Cardiac muscle cell (in vitro differentiated cells and primary cell): ENCODE measurements at regions not wholly inside any gene's neighbourhood (a gene's known extent, or its start where the extent isn't known, plus 50 kb on each side); places are given as distances from the start of the nearest gene placed in this dataset.

Experiments used
- DNase-seq, 2 donors: peaks; one replicate each; pipeline versions ENCODE4 v3.0.0 to v3.0.0-alpha.2; 2010 to 2017; ENCODE audit warnings: low read depth in 1 of 2, low spot score in 1 of 2
- H3K27ac ChIP-seq: fragments of 200-600 bp; sonication (generic); 2 replicates; pipeline ENCODE4 v1.5.1; 2016
- H3K27me3 ChIP-seq: fragments of 200-600 bp; sonication (generic); 2 replicates; pipeline ENCODE4 v1.6.0; 2016; ENCODE audit warnings: control low read depth
- H3K36me3 ChIP-seq: fragments of 200-600 bp; sonication (generic); 2 replicates; pipeline ENCODE4 v1.5.1; 2016; ENCODE audit warnings: control low read depth
- H3K4me1 ChIP-seq: fragments of 200-600 bp; sonication (generic); 2 replicates; pipeline ENCODE4 v1.8.1; 2017; ENCODE audit warnings: low read depth, mild to moderate bottlenecking, mixed run types
- H3K4me3 ChIP-seq: fragments of 200-600 bp; sonication (generic); 2 replicates; pipeline ENCODE4 v1.5.1; 2016; ENCODE audit warnings: mild to moderate bottlenecking
- H3K9me3 ChIP-seq: fragments of 200-600 bp; sonication (generic); 2 replicates; pipeline ENCODE4 v1.5.1; 2017; ENCODE audit warnings: low read depth, mild to moderate bottlenecking, control low read depth
- TF ChIP-seq, protein P1 (sequence below): IDR thresholded peaks from 2 replicates; pipeline ENCODE4 v1.5.1; 2012; ENCODE audit warnings: low read depth, mild to moderate bottlenecking, low read length

DNA sequence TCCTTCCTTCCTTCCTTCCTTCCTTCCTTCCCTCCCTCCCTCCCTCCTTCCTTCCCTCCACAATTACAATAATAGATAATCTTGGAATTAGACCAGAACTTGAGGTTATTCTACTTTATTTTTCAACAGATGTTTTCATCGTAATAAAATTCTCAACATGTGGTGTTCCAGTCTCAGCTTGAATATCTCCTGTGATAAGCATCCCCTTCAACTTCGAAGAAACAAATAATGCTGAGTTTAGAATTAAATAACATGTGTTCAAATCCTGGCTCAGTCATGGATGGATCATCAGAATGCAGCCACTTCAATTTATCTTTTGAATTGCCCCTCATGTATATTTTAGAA, 91.4 kb upstream of the PAPPA start:
- DNase-seq = no peak
- Histone ChIP-seq H3K4me1 (no peaks in the 10 kb centered on the region), H3K9me3 (no peaks in the 10 kb centered on the region), H3K27ac (no peak overlapping the region), H3K36me3 (no peaks in the 10 kb centered on the region), H3K4me3 (no peak overlapping the region), H3K27me3 (no peaks in the 10 kb centered on the region)
- TF ChIP-seq, protein P1, sequence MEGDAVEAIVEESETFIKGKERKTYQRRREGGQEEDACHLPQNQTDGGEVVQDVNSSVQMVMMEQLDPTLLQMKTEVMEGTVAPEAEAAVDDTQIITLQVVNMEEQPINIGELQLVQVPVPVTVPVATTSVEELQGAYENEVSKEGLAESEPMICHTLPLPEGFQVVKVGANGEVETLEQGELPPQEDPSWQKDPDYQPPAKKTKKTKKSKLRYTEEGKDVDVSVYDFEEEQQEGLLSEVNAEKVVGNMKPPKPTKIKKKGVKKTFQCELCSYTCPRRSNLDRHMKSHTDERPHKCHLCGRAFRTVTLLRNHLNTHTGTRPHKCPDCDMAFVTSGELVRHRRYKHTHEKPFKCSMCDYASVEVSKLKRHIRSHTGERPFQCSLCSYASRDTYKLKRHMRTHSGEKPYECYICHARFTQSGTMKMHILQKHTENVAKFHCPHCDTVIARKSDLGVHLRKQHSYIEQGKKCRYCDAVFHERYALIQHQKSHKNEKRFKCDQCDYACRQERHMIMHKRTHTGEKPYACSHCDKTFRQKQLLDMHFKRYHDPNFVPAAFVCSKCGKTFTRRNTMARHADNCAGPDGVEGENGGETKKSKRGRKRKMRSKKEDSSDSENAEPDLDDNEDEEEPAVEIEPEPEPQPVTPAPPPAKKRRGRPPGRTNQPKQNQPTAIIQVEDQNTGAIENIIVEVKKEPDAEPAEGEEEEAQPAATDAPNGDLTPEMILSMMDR = no peak

DNA sequence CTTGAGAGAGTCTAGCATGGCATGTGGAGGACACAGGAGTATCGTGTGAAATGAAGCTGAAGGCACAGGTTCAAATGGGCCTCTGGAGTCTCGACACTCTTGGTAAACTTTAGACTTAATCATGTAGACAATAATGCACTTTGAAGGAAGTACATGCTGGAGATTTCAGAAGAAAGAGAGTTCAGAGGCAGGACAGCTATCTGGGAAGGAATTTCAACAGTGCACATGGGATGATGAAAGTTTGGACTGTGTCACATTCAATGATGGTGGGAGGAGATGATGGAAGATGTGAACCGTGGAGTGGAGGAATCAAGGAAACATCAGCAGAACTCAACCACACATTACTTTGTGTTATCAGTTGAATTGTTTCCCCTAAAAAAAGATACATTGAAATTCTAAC, 88.6 kb upstream of the PAPPA start:
- TF ChIP-seq, protein P1 = no peak
- no peak overlapping the region for H3K4me3 ChIP-seq
- H3K9me3 ChIP-seq = no peaks in the 10 kb centered on the region
- H3K4me1 ChIP-seq = no peaks in the 10 kb centered on the region
- DNase-seq = peak in 1 of 2 donors; percentile 29
- no peaks in the 10 kb centered on the region for H3K27me3 ChIP-seq
- no peak overlapping the region for H3K27ac ChIP-seq
- no peaks in the 10 kb centered on the region for H3K36me3 ChIP-seq

DNA sequence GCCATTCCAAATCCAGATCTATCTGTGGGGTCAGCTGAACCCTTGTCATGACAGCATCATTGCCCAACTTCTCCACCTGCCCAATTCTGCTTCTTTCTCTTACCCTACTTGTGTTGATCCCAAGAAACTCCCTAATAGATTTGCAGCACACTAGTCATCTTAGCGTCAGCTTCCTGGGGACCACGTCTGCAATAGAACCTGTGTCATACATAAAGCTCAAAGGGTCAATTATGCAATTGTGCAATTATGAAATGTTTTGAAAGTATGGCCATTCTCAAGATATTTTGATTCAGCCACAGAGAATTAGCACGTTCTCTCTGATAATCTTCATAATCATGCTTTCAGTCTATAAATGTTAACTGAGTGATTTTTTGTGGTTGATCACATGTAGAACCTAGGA, 87.4 kb upstream of the PAPPA start:
- Histone ChIP-seq H3K4me3 (no peak overlapping the region), H3K9me3 (no peaks in the 10 kb centered on the region)

DNA sequence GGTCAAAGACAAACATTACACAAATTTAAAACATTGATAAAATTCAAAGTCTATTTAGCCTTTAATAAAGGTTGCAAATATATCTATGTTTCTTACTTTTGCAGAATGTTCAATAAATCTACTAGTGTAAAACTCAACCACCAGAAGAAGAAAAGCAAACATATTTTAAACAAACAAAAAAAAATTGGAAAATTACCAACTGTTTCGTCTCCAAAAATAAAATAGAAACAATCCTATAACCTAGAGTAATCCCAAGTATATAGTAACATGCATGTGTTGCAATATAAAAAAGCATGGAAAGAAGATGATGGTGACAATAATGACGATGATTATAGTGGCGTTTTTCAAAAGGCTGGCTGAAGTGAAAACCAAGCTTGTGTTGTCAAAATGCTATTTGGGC, 86.0 kb upstream of the PAPPA start:
- H3K27me3 ChIP-seq = no peaks in the 10 kb centered on the region
- H3K4me3 ChIP-seq = no peak overlapping the region
- H3K9me3 ChIP-seq = no peaks in the 10 kb centered on the region
- DNase-seq = no peak
- H3K4me1 ChIP-seq = no peaks in the 10 kb centered on the region
- H3K27ac ChIP-seq = no peak overlapping the region
- TF ChIP-seq, protein P1 = no peak
- no peaks in the 10 kb centered on the region for H3K36me3 ChIP-seq

More for the DNA sequence above, 87.4 kb upstream of the PAPPA start:
- no peaks in the 10 kb centered on the region for H3K4me1 ChIP-seq
- no peaks in the 10 kb centered on the region for H3K36me3 ChIP-seq
- peak in 1 of 2 donors; percentile 42 for DNase-seq
- no peaks in the 10 kb centered on the region for H3K27me3 ChIP-seq
- H3K27ac ChIP-seq = no peak overlapping the region
- TF ChIP-seq, protein P1 = no peak

DNA sequence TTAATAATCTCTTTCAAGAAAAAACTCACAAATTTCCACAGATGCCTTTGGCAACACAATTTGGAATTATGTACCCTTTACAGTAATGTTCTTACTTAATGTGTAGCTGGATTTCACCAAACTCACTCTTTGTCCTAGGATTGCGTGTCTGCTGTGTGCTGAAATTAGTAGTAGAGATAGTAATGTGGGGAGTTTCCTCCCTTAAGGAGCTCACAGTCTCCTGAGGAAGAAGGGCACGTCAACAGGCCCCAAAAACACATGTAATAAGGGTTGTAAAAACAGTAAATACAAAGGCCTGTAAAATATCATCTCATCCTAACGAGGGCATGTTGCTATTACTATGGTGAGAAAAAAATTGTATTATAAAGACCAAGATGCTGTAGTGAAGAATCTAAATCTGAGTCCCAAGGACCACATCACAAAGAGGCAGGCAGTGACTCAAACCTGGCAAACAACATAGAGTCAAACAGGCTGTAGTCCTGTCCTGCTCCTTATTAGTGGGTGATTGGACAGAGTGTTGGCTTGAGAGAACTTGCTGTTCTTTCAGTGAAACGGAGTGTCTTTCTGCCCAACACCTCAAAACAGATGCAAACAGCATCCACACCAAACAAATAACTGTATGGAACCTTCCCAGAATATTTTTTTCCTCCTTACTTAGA, 83.2 kb upstream of the PAPPA start:
- H3K27ac ChIP-seq = no peak overlapping the region
- TF ChIP-seq, protein P1 = no peak

More for the DNA sequence above, 83.2 kb upstream of the PAPPA start:
- Histone ChIP-seq H3K4me1 (no peaks in the 10 kb centered on the region), H3K27me3 (no peaks in the 10 kb centered on the region), H3K9me3 (no peaks in the 10 kb centered on the region), H3K36me3 (no peaks in the 10 kb centered on the region), H3K4me3 (no peak overlapping the region)
- peak in 1 of 2 donors; percentile 80 for DNase-seq
